GM12865 (cell line): ENCODE measurements at regions not wholly inside any gene's neighbourhood (a gene's known extent, or its start where the extent isn't known, plus 50 kb on each side); places are given as distances from the start of the nearest gene placed in this dataset.
A peak's percentile ranks its signal among the peaks of the same experiment; 100 is the strongest.

Experiments
- DNase-seq: peaks from one replicate; pipeline ENCODE4 v3.0.0; 2010; ENCODE audit warnings: low read depth
- H3K4me3 ChIP-seq: 2 replicates; pipeline ENCODE4 v1.5.1; 2011; ENCODE audit warnings: mild to moderate bottlenecking, low read depth, low read length, control low read depth
- TF ChIP-seq, protein P1 (sequence below): IDR thresholded peaks from 2 replicates; pipeline ENCODE4 v1.5.1; 2011; ENCODE audit warnings: low read length, control low read depth, low read depth, inconsistent platforms; ENCODE audit not compliant: insufficient read depth; ENCODE audit errors: missing control alignments

DNA sequence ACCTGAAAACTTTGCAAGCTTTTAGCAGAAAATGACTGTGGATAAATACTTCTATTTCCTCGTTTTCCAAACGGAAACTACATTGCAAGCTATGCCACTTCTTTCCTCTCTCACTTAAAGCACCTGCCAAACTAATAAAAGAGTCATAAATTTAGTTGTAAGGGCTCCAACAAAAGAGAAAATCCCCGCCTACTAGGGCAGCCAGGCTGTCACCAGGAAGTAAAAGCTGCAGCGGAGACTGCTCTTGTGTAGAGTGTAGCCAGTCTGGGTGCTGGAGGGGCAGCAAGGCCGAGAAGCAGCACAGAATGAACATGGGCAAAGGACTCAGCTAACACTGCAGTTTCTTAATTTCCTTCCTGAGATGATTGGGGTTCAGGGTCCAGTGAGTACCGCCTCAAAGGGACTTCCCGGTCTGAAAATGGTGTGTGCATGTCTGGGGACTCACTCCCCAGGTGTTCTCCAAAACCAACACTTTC lies 89.3 kb upstream of the MAML3 start:
- TF ChIP-seq, protein P1, sequence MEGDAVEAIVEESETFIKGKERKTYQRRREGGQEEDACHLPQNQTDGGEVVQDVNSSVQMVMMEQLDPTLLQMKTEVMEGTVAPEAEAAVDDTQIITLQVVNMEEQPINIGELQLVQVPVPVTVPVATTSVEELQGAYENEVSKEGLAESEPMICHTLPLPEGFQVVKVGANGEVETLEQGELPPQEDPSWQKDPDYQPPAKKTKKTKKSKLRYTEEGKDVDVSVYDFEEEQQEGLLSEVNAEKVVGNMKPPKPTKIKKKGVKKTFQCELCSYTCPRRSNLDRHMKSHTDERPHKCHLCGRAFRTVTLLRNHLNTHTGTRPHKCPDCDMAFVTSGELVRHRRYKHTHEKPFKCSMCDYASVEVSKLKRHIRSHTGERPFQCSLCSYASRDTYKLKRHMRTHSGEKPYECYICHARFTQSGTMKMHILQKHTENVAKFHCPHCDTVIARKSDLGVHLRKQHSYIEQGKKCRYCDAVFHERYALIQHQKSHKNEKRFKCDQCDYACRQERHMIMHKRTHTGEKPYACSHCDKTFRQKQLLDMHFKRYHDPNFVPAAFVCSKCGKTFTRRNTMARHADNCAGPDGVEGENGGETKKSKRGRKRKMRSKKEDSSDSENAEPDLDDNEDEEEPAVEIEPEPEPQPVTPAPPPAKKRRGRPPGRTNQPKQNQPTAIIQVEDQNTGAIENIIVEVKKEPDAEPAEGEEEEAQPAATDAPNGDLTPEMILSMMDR = no peak
- no peak overlapping the region for H3K4me3 ChIP-seq
- DNase-seq = peak; percentile 48

DNA sequence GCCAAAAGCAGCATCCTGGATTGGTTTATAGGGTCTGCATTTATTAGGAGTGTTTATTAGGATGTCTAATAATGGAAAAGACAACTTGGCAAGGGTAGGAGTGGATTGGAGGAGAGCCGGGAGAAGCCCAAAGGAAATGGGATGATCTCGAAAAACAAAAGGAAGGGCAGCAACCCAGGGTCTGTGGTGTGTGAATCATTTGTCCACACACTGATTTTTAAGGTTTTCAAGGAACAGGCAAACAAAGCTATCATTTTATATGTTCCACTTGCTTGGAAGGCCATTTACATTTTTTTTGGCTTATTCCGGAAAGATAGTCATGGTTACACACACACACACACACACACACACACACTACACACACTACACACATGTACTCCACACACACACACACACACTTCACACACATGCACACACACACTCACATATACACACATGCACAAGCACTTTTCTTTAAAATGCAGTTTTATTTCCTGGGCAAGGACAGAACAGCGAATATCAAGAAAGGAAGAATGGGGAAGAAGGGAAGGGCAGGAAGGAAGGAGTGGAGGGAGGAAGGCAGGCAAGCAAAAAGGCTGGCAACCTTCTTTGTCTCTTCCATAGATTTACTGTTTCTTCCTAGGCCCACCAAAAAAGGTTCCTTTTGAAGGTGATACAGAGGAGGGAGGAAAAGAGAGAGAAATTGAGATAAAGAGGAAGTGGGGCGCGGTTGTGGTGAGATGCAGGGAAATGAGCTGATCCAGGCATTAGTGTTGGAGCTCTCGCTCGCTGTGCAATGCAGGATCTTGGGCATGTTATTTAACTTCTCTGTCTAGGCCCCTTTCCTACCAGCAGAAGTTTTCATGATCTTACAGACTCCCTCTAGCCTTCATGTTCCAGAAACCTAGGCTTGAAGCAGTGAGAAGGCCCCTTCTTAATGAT lies 88.6 kb upstream of the MAML3 start:
- TF ChIP-seq, protein P1 = no peak
- no peak for DNase-seq
- no peak overlapping the region for H3K4me3 ChIP-seq

DNA sequence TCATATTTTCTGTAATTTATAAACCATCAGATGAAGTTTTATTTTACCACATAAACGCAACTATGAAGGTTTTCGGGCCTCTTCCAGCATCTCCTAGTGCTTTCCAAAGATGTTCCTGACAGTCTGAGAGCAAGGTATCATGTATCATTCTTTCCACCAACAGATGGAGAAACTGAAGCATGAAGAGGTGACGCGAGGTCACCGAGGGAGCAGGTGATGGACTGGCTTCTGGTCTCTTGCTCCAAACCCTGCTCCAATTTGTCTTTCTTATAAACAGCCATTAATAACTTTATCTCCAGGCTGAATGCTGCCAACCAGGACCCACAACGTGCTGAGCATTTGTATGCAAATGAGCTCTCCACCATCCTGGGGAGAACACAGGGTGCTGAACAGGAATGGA lies 86.3 kb upstream of the MAML3 start:
- DNase-seq = no peak
- TF ChIP-seq, protein P1 = no peak
- no peak overlapping the region for H3K4me3 ChIP-seq

DNA sequence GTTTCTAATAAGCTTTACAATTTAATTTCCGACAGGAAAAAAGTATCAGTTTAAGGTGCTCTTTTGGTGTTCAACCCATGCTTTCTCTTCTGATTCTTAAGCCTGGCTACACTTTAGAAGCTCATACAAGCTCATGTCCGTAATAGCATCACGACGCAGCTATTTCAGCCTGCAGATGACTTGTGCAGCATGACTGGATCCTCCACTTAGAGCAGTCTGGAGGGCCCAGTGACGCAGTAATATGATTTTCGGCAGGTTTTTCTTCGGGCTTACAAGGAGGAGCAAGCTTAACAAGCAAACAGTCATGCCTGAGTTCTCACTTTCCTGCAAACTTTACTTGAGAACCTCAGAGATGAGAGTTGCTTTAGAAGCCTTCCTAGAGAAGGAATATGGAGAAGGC lies 85.3 kb upstream of the MAML3 start:
- TF ChIP-seq, protein P1 = no peak
- DNase-seq = no peak

DNA sequence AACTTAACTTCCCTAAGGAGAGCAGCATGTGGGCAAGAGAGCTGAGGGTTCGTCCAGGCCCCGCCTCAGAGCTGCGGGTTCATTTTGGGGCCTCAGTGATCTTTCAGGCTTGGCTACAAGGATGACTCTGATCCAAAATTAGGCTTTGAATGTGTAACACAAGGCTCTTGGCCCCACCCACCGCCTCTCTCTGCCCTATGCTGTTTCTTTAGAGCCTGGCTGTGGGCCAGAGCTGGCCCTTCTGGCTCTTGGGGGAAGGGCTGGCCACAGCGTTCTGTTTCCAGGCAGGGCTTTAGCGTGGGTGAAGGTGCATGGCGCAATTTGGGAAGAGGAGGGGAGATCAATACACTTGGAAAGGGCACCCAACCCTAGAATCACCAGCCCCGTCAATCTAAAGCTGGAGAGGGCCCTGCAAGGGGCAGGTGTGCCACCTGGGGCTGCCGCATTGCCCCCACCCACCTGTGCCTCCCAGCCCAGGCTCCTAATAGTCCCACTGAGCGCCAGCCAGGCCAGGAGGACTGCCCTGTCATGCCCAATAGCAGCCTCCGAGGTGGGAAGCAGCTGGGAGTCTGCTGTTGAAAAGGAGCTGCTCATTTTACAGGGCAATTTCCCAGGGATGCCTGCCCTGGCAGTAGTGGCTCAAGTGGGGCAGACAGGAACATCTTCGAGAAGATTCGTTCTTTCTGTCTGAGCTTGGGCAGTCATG lies 84.5 kb upstream of the MAML3 start:
- no peak for DNase-seq
- TF ChIP-seq, protein P1 = no peak
- no peak overlapping the region for H3K4me3 ChIP-seq

More for the DNA sequence above, 85.3 kb upstream of the MAML3 start:
- H3K4me3 ChIP-seq = no peak overlapping the region

DNA sequence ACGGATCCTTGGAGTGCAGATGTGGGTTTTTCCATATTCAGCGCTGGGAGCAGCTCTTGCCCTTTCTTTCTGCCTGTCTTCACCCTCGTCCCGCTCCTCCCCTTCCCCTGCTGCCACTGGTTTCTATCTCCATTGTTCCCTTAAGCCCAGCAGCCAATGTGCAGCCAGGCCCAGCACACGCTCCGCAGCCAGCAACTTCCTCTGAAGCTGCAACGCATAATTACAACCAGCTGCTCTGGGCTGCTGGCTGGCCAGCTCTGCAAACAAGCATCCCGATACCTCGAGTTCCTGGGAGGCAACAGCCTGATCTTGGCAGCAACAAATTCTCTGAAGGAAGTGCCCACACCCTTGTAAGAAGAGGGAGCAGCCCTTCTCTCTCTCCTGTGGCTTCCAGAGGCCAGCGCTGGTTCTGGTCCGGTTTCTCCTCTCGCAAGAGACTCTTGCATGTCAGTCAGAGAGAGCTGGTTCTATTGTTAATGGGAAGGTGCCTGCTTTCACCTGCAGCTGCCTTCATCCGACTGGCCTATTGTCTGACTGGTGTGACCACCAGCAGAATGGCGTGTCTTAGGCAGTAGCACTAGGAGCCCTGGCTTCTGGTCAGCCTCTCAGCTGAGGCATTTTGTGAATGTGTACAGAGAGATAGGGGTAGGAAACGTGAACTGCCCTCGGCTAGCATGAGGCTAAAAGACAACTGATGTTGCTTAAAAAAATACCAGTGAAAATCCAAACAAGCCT lies 83.8 kb upstream of the MAML3 start:
- TF ChIP-seq, protein P1 = no peak
- no peak overlapping the region for H3K4me3 ChIP-seq
- no peak for DNase-seq
